B cell (primary cell): ENCODE measurements at regions not wholly inside any gene's neighbourhood (a gene's known extent, or its start where the extent isn't known, plus 50 kb on each side); places are given as distances from the start of the nearest gene placed in this dataset.

ENCODE experiments used
- ATAC-seq: fragments of 200-7000 bp; cut with Tn5 transposase; one replicate; pipeline ENCODE4 v1.10.0; 2021; ENCODE audit warnings: low read depth, mild to moderate bottlenecking, moderate number of reproducible peaks, moderate library complexity
- CTCF ChIA-PET: fragments of 350-600 bp; sonication (Branson Sonifier 250); formaldehyde crosslinking; loops from one replicate; lab custom pipeline; 2021; ENCODE audit warnings: antibody characterized with exemption, inconsistent platforms; lab: Charles Lee
- POLR2A ChIA-PET: fragments of 350-600 bp; sonication (Branson Sonifier 250); formaldehyde crosslinking; loops from one replicate; lab custom pipeline; 2021; ENCODE audit warnings: antibody characterized with exemption; lab: Charles Lee
- DNase-seq: peaks from one replicate; pipeline ENCODE4 v3.0.0; 2013
- H2AFZ ChIP-seq: 2 replicates; pipeline ENCODE4 v1.6.1; 2012; ENCODE audit warnings: mild to moderate bottlenecking, low read depth, low read length; ENCODE audit not compliant: insufficient read depth, poor library complexity, severe bottlenecking
- H3K27ac ChIP-seq, 2 donors: 1 replicate in 1 of 2; 2 replicates in 1 of 2; pipeline ENCODE4 v1.5.1; 2012 to 2013; ENCODE audit warnings: low read length in 2 of 2, mild to moderate bottlenecking in 2 of 2, moderate library complexity in 1 of 2
- H3K27me3 ChIP-seq, 4 experiments: fragments of 200-600 bp in 1 of 4; sonication (generic) in 1 of 4; replicated peaks in 1 of 4; 1 replicate in 2 of 4; 2 replicates in 2 of 4; pipeline versions ENCODE4 v1.6.1 to v1.7.0; 2013 to 2016; ENCODE audit warnings: low read length in 3 of 4, mild to moderate bottlenecking in 2 of 4, mixed read lengths in 1 of 4, moderate library complexity in 1 of 4; ENCODE audit not compliant: insufficient read depth in 4 of 4, control insufficient read depth in 3 of 4; ENCODE audit errors: control extremely low read depth in 1 of 4
- H3K36me3 ChIP-seq, 2 experiments: replicated peaks in 1 of 2; 1 replicate in 1 of 2; 2 replicates in 1 of 2; pipeline versions ENCODE4 v1.6.1 to v1.7.1; 2013; ENCODE audit warnings: low read length in 1 of 2; ENCODE audit not compliant: insufficient read depth in 2 of 2, control insufficient read depth in 1 of 2; ENCODE audit errors: control extremely low read depth in 1 of 2, extremely low read depth in 1 of 2
- H3K4me1 ChIP-seq, 2 donors: fragments of 200-600 bp in 1 of 2; sonication (generic) in 1 of 2; 1 replicate in 1 of 2; 2 replicates in 1 of 2; pipeline versions ENCODE4 v1.5.1 to v1.6.1; 2013 to 2017; ENCODE audit warnings: low read length in 2 of 2; ENCODE audit not compliant: control insufficient read depth in 2 of 2, insufficient read depth in 2 of 2
- H3K4me2 ChIP-seq: replicated peaks from 2 replicates; pipeline ENCODE3; 2012; ENCODE audit warnings: mild to moderate bottlenecking, low read depth, low read length; ENCODE audit not compliant: poor library complexity, severe bottlenecking
- H3K4me3 ChIP-seq, 5 experiments: fragments of 200-600 bp in 1 of 5; sonication (generic) in 1 of 5; 1 replicate in 3 of 5; 2 replicates in 2 of 5; pipeline versions ENCODE4 v1.5.1 to v1.7.0; 2011 to 2016; ENCODE audit warnings: low read length in 4 of 5, mild to moderate bottlenecking in 4 of 5, low read depth in 2 of 5, control low read depth in 1 of 5, moderate library complexity in 1 of 5; ENCODE audit not compliant: insufficient read depth in 1 of 5; ENCODE audit errors: control extremely low read depth in 1 of 5, extremely low read depth in 1 of 5
- H3K79me2 ChIP-seq: fragments of 200-600 bp; sonication (generic); one replicate; pipeline ENCODE4 v1.6.0; 2016; ENCODE audit warnings: low read length; ENCODE audit not compliant: control insufficient read depth, insufficient read depth
- H3K9ac ChIP-seq: fragments of 200-600 bp; sonication (generic); 2 replicates; pipeline ENCODE4 v1.6.1; 2017; ENCODE audit warnings: mild to moderate bottlenecking, low read length, moderate library complexity
- H3K9me3 ChIP-seq, 3 donors: one replicate each; pipeline versions ENCODE4 v1.6.1 to v1.7.1; 2013; ENCODE audit warnings: low read length in 2 of 3; ENCODE audit not compliant: control insufficient read depth in 2 of 3, insufficient read depth in 1 of 3; ENCODE audit errors: control extremely low read depth in 1 of 3
- H4K20me1 ChIP-seq: 2 replicates; pipeline ENCODE4 v1.6.0; 2012; ENCODE audit warnings: mild to moderate bottlenecking, low read length; ENCODE audit not compliant: insufficient read depth, control insufficient read depth, poor library complexity, severe bottlenecking
- H3K27ac Mint-ChIP-seq: one replicate; pipeline ENCODE4 v1.8.0; 2021; ENCODE audit warnings: mixed read lengths
- H3K27me3 Mint-ChIP-seq: one replicate; pipeline ENCODE4 v1.8.0; 2021; ENCODE audit warnings: mixed read lengths
- H3K4me1 Mint-ChIP-seq: one replicate; pipeline ENCODE4 v1.8.0; 2021; ENCODE audit warnings: mixed read lengths
- H3K4me3 Mint-ChIP-seq: one replicate; pipeline ENCODE4 v1.8.0; 2021; ENCODE audit warnings: mixed read lengths
- H3K9me3 Mint-ChIP-seq: one replicate; pipeline ENCODE4 v1.8.0; 2022; ENCODE audit warnings: mixed read lengths; ENCODE audit not compliant: insufficient read depth
- EZH2 ChIP-seq: IDR thresholded peaks from 2 replicates; pipeline ENCODE4 v1.6.1; 2012; ENCODE audit warnings: borderline replicate concordance, low read depth, mild to moderate bottlenecking, moderate library complexity, low read length; ENCODE audit not compliant: insufficient read depth, poor library complexity, severe bottlenecking
- WGBS: methylation state at CpG from one replicate; pipeline ENCODE4 v1.1.5; 2013; ENCODE audit warnings: missing lambda C conversion rate; ENCODE audit not compliant: insufficient coverage; 5-methylcytosine and 5-hydroxymethylcytosine counted together
- intact Hi-C: fragments of 100-400 bp; cut with micrococcal nuclease; formaldehyde crosslinking; loops from one replicate; pipeline ENCODE4 v1.10.0; 2022
- TF ChIP-seq, protein P1 (sequence below): fragments of 200-600 bp; IDR thresholded peaks from one replicate; pipeline ENCODE4 v1.8.0; 2022; ENCODE audit warnings: antibody characterized with exemption, mild to moderate bottlenecking

DNA sequence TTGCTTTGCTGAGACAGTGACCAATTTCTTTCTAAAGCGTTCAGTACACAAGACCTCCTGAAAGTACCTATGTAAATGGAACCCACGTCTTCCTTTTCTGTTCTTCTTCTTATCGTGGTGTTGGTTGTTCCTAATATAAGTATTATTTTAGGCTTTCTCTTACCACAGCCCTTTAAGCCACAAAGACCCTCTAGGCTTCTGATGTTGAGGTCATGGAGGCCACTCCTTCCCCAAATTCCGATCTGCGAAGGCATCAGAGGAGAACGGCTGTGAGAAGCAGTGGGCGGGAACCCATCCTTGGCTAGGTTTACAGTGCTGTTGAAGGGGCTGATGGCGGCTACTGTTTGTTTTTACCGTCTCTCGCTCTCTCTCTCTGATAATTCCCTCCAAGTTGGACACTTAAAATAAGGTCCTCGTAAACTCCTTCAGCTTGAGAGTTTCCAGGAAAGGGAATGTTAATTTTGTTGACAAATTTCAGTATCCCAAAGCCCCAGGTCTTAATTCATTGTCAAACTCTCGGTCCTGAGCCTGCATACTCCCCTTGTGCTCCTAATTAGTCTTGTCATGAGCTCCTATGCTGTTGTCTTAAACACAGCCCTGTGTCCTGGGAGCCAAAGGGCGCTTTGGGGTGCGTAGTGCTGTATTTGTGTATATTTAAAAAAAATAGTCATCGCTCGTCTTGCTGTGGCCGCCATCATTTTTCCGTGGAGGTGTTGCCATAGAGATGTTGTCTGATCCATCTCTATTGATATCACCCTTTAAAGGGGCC is 178.8 kb downstream of the OPA1 start:
- H3K4me3 Mint-ChIP-seq = no peak overlapping the region
- no peak for DNase-seq
- H3K4me1 Mint-ChIP-seq = peaks cover 11% of the 10 kb centered on the region
- no peaks in the 10 kb centered on the region for H3K36me3 ChIP-seq
- H4K20me1 ChIP-seq = no peaks in the 10 kb centered on the region
- no peak overlapping the region for H2AFZ ChIP-seq
- intact Hi-C loops = no loop called here
- H3K27ac ChIP-seq = no peak overlapping the region
- no peak overlapping the region for H3K9ac ChIP-seq
- no peaks in the 10 kb centered on the region for H3K79me2 ChIP-seq
- no peaks in the 10 kb centered on the region for H3K9me3 Mint-ChIP-seq
- no peak overlapping the region for H3K4me2 ChIP-seq
- H3K9me3 ChIP-seq = no peaks in the 10 kb centered on the region
- POLR2A ChIA-PET = no interaction called here
- peaks cover 8% of the 10 kb centered on the region in 2 donors for H3K4me1 ChIP-seq
- H3K27ac Mint-ChIP-seq = no peak overlapping the region
- TF ChIP-seq, protein P1, sequence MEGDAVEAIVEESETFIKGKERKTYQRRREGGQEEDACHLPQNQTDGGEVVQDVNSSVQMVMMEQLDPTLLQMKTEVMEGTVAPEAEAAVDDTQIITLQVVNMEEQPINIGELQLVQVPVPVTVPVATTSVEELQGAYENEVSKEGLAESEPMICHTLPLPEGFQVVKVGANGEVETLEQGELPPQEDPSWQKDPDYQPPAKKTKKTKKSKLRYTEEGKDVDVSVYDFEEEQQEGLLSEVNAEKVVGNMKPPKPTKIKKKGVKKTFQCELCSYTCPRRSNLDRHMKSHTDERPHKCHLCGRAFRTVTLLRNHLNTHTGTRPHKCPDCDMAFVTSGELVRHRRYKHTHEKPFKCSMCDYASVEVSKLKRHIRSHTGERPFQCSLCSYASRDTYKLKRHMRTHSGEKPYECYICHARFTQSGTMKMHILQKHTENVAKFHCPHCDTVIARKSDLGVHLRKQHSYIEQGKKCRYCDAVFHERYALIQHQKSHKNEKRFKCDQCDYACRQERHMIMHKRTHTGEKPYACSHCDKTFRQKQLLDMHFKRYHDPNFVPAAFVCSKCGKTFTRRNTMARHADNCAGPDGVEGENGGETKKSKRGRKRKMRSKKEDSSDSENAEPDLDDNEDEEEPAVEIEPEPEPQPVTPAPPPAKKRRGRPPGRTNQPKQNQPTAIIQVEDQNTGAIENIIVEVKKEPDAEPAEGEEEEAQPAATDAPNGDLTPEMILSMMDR = no peak
- no peak for TF ChIP-seq EZH2
- peaks cover 29% of the 10 kb centered on the region for H3K27me3 Mint-ChIP-seq
- CTCF ChIA-PET = interaction anchor here (1.2 kb wide), 1 partner anchor 9 kb away, joined by 3 read pairs; no protein-coding TSS in a partner anchor
- WGBS = 100% methylated on average over 3 of the region's 18 CpGs
- ATAC-seq = no peak
- peaks cover 0 to 8% (median 2%) of the 10 kb centered on the region in 4 experiments for H3K27me3 ChIP-seq
- H3K4me3 ChIP-seq = no peak overlapping the region

DNA sequence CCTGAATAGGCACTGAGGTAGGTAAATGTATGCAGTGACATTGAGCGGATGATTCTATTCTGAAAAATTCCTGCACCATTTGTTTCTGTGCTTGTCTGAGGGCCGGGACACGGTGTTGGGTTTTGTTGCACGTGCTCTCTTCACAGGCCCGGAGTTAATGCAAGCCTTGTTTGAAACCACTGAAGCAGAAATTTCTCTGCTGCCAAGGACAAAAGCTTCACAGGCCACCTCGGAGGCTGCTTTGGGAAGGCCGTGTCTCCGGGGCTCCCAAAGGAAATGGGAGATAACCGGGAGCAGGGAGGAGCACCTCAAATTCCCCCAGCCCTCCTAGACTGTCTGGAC is 179.4 kb downstream of the OPA1 start:
- no peak for TF ChIP-seq EZH2
- TF ChIP-seq, protein P1 = no peak
- no peak for ATAC-seq
- Histone ChIP-seq H3K4me2 (no peak overlapping the region), H3K9me3 (no peaks in the 10 kb centered on the region), H4K20me1 (no peaks in the 10 kb centered on the region), H3K9ac (no peak overlapping the region), H3K79me2 (no peaks in the 10 kb centered on the region), H3K27me3 (peaks cover 0 to 8% (median 2%) of the 10 kb centered on the region in 4 experiments), H3K36me3 (no peaks in the 10 kb centered on the region), H3K27ac (no peak overlapping the region), H2AFZ (no peak overlapping the region), H3K4me1 (peaks cover 12% of the 10 kb centered on the region in 2 donors), H3K4me3 (no peak overlapping the region)
- ChIA-PET POLR2A (no interaction called here), CTCF (interaction anchor here (1.2 kb wide), 1 partner anchor 9 kb away, joined by 3 read pairs; no protein-coding TSS in a partner anchor)
- Mint-ChIP-seq H3K4me3 (no peak overlapping the region), H3K9me3 (no peaks in the 10 kb centered on the region), H3K27me3 (peaks cover 29% of the 10 kb centered on the region), H3K27ac (no peak overlapping the region), H3K4me1 (peaks cover 13% of the 10 kb centered on the region)
- DNase-seq = no peak
- intact Hi-C loops = no loop called here
- 97% methylated on average over 8 of the region's 9 CpGs for WGBS
